ENCODE measurements at regions not wholly inside any gene's neighbourhood (a gene's known extent, or its start where the extent isn't known, plus 50 kb on each side); places are given as distances from the start of the nearest gene placed in this dataset.

- H3K27me3 ChIP-seq (replicated peaks; ENCODE audit: insufficient read depth): no peaks in the 10 kb centered on the region
- H3F3A ChIP-seq (ENCODE audit: insufficient read depth): peaks cover 31% of the 10 kb centered on the region
- in situ Hi-C loops (cut with MboI): no loop called here
- H3K4me3 ChIP-seq: no peak overlapping the region
- H3K9me2 ChIP-seq (ENCODE audit: insufficient read depth): no peaks in the 10 kb centered on the region
- WGBS, 2 experiments (ENCODE audit: low coverage in 1 of 2, low lambda C conversion rate in 2 of 2, missing lambda C conversion rate in 2 of 2): 47 to 57% methylated on average over 1 of the region's 1 CpG
- no peaks in the 10 kb centered on the region for H3K79me2 ChIP-seq (ENCODE audit: insufficient read depth)
- H3K27ac ChIP-seq: peak overlapping the region; percentile 73
- H2AFZ ChIP-seq: no peak overlapping the region
- no peaks in the 10 kb centered on the region for H3K36me3 ChIP-seq (ENCODE audit: low read depth)
- H4K20me1 ChIP-seq (ENCODE audit: insufficient read depth): no peaks in the 10 kb centered on the region
- peaks cover 4% of the 10 kb centered on the region for H3K9me3 ChIP-seq (ENCODE audit: low read depth)
- H3K9ac ChIP-seq: peak overlapping the region; percentile 27
- peaks cover 34% of the 10 kb centered on the region for H3K4me1 ChIP-seq (ENCODE audit: insufficient read depth)
- DNase-seq: no peak
- TF ChIP-seq EZH2 (IDR thresholded peaks at IDR 0.05; ENCODE audit: insufficient read depth, poor library complexity, severe bottlenecking): no peak
- TF ChIP-seq EZH2phosphoT487 (IDR thresholded peaks at IDR 0.05; ENCODE audit: insufficient read depth, low read depth): no peak
- H3K4me2 ChIP-seq (ENCODE audit: unreplicated experiment): peak overlapping the region; percentile 33
Measured at GRCh38 chr11:35066030-35066429, 72.9 kb upstream of the CD44 start.

- no peak for DNase-seq
- H3K9me3 ChIP-seq (ENCODE audit: low read depth): peaks cover 4% of the 10 kb centered on the region
- no peaks in the 10 kb centered on the region for H4K20me1 ChIP-seq (ENCODE audit: insufficient read depth)
- no peak overlapping the region for H2AFZ ChIP-seq
- peaks cover 34% of the 10 kb centered on the region for H3K4me1 ChIP-seq (ENCODE audit: insufficient read depth)
- TF ChIP-seq EZH2 (IDR thresholded peaks at IDR 0.05; ENCODE audit: insufficient read depth, poor library complexity, severe bottlenecking) (no peak), EZH2phosphoT487 (IDR thresholded peaks at IDR 0.05; ENCODE audit: insufficient read depth, low read depth) (no peak)
- H3K4me2 ChIP-seq (ENCODE audit: unreplicated experiment): no peak overlapping the region
- no peaks in the 10 kb centered on the region for H3K9me2 ChIP-seq (ENCODE audit: insufficient read depth)
- H3K36me3 ChIP-seq (ENCODE audit: low read depth): no peaks in the 10 kb centered on the region
- H3K79me2 ChIP-seq (ENCODE audit: insufficient read depth): no peaks in the 10 kb centered on the region
- no peak overlapping the region for H3K27ac ChIP-seq
- H3K27me3 ChIP-seq (replicated peaks; ENCODE audit: insufficient read depth): no peaks in the 10 kb centered on the region
- WGBS, 2 experiments (ENCODE audit: low coverage in 1 of 2, low lambda C conversion rate in 2 of 2, missing lambda C conversion rate in 2 of 2): 80 to 85% methylated on average over 3 of the region's 3 CpGs
- H3K4me3 ChIP-seq: no peak overlapping the region
- in situ Hi-C loops (cut with MboI): no loop called here
- H3K9ac ChIP-seq: no peak overlapping the region
- peaks cover 31% of the 10 kb centered on the region for H3F3A ChIP-seq (ENCODE audit: insufficient read depth)
Measured at GRCh38 chr11:35066783-35067423, 72.1 kb upstream of the CD44 start.

GRCh38 chr11:35071722-35072121, 67.2 kb upstream of the CD44 start:
- Histone ChIP-seq H3K79me2 (ENCODE audit: insufficient read depth) (no peaks in the 10 kb centered on the region), H3K4me2 (ENCODE audit: unreplicated experiment) (no peak overlapping the region), H3K4me1 (ENCODE audit: insufficient read depth) (peaks cover 14% of the 10 kb centered on the region), H3K4me3 (no peak overlapping the region), H3K9me3 (ENCODE audit: low read depth) (peaks cover 4% of the 10 kb centered on the region), H3K36me3 (ENCODE audit: low read depth) (no peaks in the 10 kb centered on the region), H3F3A (ENCODE audit: insufficient read depth) (no peaks in the 10 kb centered on the region), H3K27ac (no peak overlapping the region), H3K27me3 (replicated peaks; ENCODE audit: insufficient read depth) (no peaks in the 10 kb centered on the region), H4K20me1 (ENCODE audit: insufficient read depth) (no peaks in the 10 kb centered on the region), H2AFZ (no peak overlapping the region), H3K9ac (no peak overlapping the region), H3K9me2 (ENCODE audit: insufficient read depth) (no peaks in the 10 kb centered on the region)
- in situ Hi-C loops (cut with MboI): no loop called here
- WGBS, 2 experiments (ENCODE audit: low coverage in 1 of 2, low lambda C conversion rate in 2 of 2, missing lambda C conversion rate in 2 of 2): 92 to 95% methylated on average over 1 of the region's 1 CpG
- TF ChIP-seq EZH2 (IDR thresholded peaks at IDR 0.05; ENCODE audit: insufficient read depth, poor library complexity, severe bottlenecking): no peak
- no peak for TF ChIP-seq EZH2phosphoT487 (IDR thresholded peaks at IDR 0.05; ENCODE audit: insufficient read depth, low read depth)
- no peak for DNase-seq

DNA sequence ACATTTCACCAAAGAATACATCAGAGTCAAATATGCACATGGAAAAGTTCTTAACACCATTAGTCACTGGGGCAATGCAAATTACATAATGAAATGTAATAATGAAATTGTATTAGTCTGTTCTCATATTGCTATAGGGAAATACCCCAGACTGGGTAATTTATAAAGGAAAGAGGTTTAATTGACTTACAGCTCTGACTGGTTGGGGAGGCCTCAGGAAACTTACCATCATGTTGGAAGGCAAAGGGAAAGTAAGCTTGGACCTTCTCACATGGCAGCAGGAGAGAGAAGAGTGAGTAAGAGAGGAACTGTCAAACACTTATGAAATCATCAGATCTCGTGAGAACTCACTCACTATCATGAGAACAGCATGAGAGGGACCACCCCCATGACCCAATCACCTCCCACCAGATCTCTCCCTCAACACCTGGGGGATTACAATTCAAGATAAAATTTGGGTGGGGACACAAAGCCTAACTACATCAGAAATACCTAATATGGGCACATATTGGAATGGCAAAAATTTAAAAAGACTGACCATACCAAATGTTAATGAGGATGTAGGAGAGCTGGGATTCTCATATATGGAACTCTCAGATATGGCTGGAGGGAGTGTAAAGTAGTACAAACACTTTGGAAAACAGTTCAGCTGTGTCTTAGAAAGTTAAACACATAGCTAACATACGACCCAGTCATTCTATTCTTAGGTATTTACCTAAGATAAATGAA, 65.1 kb upstream of the CD44 start:
- no peaks in the 10 kb centered on the region for H3K9me2 ChIP-seq (ENCODE audit: insufficient read depth)
- 60 to 65% methylated on average over 2 of the region's 2 CpGs for WGBS, 2 experiments (ENCODE audit: low coverage in 1 of 2, low lambda C conversion rate in 2 of 2, missing lambda C conversion rate in 2 of 2)
- H3K36me3 ChIP-seq (ENCODE audit: low read depth): no peaks in the 10 kb centered on the region
- TF ChIP-seq EZH2phosphoT487 (IDR thresholded peaks at IDR 0.05; ENCODE audit: insufficient read depth, low read depth): no peak
- TF ChIP-seq EZH2 (IDR thresholded peaks at IDR 0.05; ENCODE audit: insufficient read depth, poor library complexity, severe bottlenecking): no peak
- peak overlapping the region; percentile 16 for H3K4me2 ChIP-seq (ENCODE audit: unreplicated experiment)
- H3K79me2 ChIP-seq (ENCODE audit: insufficient read depth): no peaks in the 10 kb centered on the region
- peaks cover 31% of the 10 kb centered on the region for H3K4me1 ChIP-seq (ENCODE audit: insufficient read depth)
- peaks cover 10% of the 10 kb centered on the region; the same call in 1 of the 2 replicates for H3F3A ChIP-seq (ENCODE audit: insufficient read depth)
- no peaks in the 10 kb centered on the region for H4K20me1 ChIP-seq (ENCODE audit: insufficient read depth)
- H3K27me3 ChIP-seq (replicated peaks; ENCODE audit: insufficient read depth): no peaks in the 10 kb centered on the region
- H2AFZ ChIP-seq: no peak overlapping the region
- no peak overlapping the region for H3K9ac ChIP-seq
- peak overlapping the region; percentile 43 for H3K27ac ChIP-seq
- in situ Hi-C loops (cut with MboI): no loop called here
- peaks cover 4% of the 10 kb centered on the region for H3K9me3 ChIP-seq (ENCODE audit: low read depth)
- DNase-seq: peak; percentile 70
- no peak overlapping the region for H3K4me3 ChIP-seq
